Epithelial cell of esophagus (primary cell): ENCODE measurements at regions not wholly inside any gene's neighbourhood (a gene's known extent, or its start where the extent isn't known, plus 50 kb on each side); places are given as distances from the start of the nearest gene placed in this dataset.
"Not testable (repeated sequence)": the region's sequence is repeated elsewhere in the genome, so short reads cannot be mapped to it uniquely, and the experiment has no call there.

ENCODE experiments used
- DNase-seq: peaks from one replicate; pipeline ENCODE4 v3.0.0; 2010; ENCODE audit warnings: low read depth
- H3K4me3 ChIP-seq: 2 replicates; pipeline ENCODE4 v1.5.1; 2011; ENCODE audit warnings: mild to moderate bottlenecking, low read length, control low read depth
- CTCF ChIP-seq: IDR thresholded peaks from 2 replicates; pipeline ENCODE4 v1.5.1; 2011; ENCODE audit warnings: low read depth, mild to moderate bottlenecking, low read length, control low read depth, inconsistent platforms; ENCODE audit not compliant: insufficient read depth; ENCODE audit errors: missing control alignments

GRCh38 chr14:37813732-37814131 is 218.3 kb downstream of the TTC6 start:
- TF ChIP-seq CTCF, result no peak
- no peak overlapping the region for H3K4me3 ChIP-seq
- peak; percentile 20 for DNase-seq

- TF ChIP-seq CTCF, result no peak
- no peak overlapping the region for H3K4me3 ChIP-seq
- DNase-seq, result no peak
Observed at GRCh38 chr14:37816135-37816534, 220.7 kb downstream of the TTC6 start.

DNA sequence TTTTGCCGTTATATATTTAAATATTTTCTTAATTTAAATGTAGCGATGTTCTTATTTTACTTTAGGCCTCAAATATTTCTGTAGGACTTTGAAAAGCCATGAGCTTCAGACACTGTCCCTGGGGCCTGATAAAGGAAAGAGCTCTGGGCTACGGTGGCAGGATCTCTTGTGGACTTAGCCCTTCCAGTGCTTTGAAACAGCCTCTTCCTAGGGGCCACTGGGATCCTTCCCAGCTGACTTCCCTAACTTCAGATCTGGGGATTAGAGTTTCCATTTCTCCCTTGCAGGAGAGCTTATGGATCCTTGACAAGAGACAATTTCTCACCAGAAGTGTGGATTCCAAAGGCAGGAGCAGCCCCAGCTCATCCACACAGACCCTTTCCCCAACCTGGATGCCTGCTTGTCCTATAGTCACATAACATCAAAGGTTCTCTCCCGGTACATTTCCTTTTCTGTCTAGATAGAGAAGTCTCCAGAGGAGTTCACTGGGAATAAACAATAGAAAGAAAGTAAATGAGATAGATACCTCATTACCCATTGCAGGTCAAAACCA is 221.4 kb downstream of the TTC6 start:
- DNase-seq, result no peak
- H3K4me3 ChIP-seq, result no peak overlapping the region
- TF ChIP-seq CTCF, result no peak

- TF ChIP-seq CTCF, result no peak
- DNase-seq, result peak; percentile 74
- H3K4me3 ChIP-seq, result no peak overlapping the region
Observed at GRCh38 chr14:37819155-37820015, 224.0 kb downstream of the TTC6 start.

DNA sequence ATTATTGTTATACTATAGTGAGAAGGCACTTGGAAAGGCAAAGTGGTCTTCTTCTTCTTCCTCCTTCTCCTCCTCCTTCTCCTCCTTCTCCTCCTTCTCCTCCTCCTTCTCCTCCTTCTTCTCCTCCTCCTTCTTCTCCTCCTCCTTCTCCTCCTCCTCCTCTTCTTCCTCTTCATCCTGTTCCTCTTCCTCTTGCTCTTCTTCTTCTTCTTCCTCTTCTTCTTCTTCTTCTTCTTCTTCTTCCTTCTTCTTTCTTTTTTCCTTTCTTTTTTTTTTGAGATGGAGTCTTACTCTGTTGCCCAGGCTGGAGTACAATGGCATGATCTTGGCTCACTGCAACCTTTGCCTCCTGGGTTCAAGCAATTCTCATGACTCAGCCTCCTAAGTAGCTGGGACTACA is 225.4 kb downstream of the TTC6 start:
- not testable (repeated sequence) for DNase-seq, H3K4me3 ChIP-seq

GRCh38 chr14:37824939-37825712 is 229.7 kb downstream of the TTC6 start:
- TF ChIP-seq CTCF, result no peak
- no peak overlapping the region for H3K4me3 ChIP-seq
- DNase-seq, result no peak

DNA sequence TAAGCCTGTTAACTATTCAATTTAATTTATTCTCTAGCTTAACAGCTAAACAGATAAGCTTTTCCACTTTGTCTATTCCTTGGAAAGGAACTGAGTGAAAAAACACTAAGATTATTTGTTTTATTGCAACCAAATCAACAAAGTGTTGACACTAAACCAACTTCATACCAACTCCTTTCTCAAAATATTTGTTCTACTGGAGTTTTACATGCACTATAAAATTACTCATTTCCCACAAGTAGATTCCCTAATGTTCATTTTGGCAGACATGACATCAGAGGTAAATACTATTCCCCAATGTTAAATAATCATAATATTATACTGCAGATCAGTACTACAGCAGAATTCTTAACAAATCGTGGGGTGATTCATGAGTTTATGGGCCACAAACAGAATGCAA is 231.4 kb downstream of the TTC6 start:
- no peak for DNase-seq
- TF ChIP-seq CTCF, result no peak
- H3K4me3 ChIP-seq, result no peak overlapping the region
